Mammary epithelial cell (primary cell): ENCODE measurements at regions not wholly inside any gene's neighbourhood (a gene's known extent, or its start where the extent isn't known, plus 50 kb on each side); places are given as distances from the start of the nearest gene placed in this dataset.

Experiments used
- CTCF ChIP-seq, 2 donors: IDR thresholded peaks in 1 of 2; conservative IDR thresholded peaks in 1 of 2; 2 replicates each; pipeline ENCODE4 v1.5.1; 2011 to 2012; ENCODE audit warnings: inconsistent platforms in 2 of 2, low read length in 2 of 2, mild to moderate bottlenecking in 2 of 2, control low read depth in 1 of 2, low read depth in 1 of 2; ENCODE audit not compliant: insufficient read depth in 1 of 2; ENCODE audit errors: extremely low read depth in 1 of 2
- EZH2 ChIP-seq: IDR thresholded peaks from 2 replicates; pipeline ENCODE4 v1.6.1; 2012; ENCODE audit warnings: low read length, inconsistent platforms, borderline replicate concordance

- TF ChIP-seq CTCF (conservative IDR thresholded peaks at IDR 0.05 in 1 of 2, IDR thresholded peaks at IDR 0.05 in 1 of 2; ENCODE audit: extremely low read depth in 1 of 2, insufficient read depth in 1 of 2, low read depth in 1 of 2, low read length in 2 of 2) (no peak), EZH2 (no peak)
These were observed 82.1 kb upstream of the ELAC2 start for GRCh38 chr17:13099926-13100325.
